Cardiac fibroblast (primary cell): ENCODE measurements at regions not wholly inside any gene's neighbourhood (a gene's known extent, or its start where the extent isn't known, plus 50 kb on each side); places are given as distances from the start of the nearest gene placed in this dataset.
"Not testable (repeated sequence)": the region's sequence is repeated elsewhere in the genome, so short reads cannot be mapped to it uniquely, and the experiment has no call there.

ENCODE experiments used
- DNase-seq, 2 donors: peaks; one replicate each; pipeline versions ENCODE4 v3.0.0 to v3.0.0-alpha.2; 2010; ENCODE audit warnings: low read depth in 2 of 2
- H3K4me3 ChIP-seq, 2 donors: replicated peaks in 1 of 2; 1 replicate in 1 of 2; 2 replicates in 1 of 2; pipeline ENCODE4 v1.5.1; 2011; ENCODE audit warnings: low read depth in 2 of 2, low read length in 2 of 2, mild to moderate bottlenecking in 2 of 2, moderate library complexity in 1 of 2
- CTCF ChIP-seq: IDR thresholded peaks from one replicate; pipeline ENCODE4 v1.5.1; 2011; ENCODE audit warnings: low read depth, mild to moderate bottlenecking, low read length, inconsistent platforms

- no peak for DNase-seq
- TF ChIP-seq CTCF: no peak
- no peak overlapping the region for H3K4me3 ChIP-seq
Observed at GRCh38 chr7:52616552-52616951, 418.9 kb upstream of the POM121L12 start.

DNA sequence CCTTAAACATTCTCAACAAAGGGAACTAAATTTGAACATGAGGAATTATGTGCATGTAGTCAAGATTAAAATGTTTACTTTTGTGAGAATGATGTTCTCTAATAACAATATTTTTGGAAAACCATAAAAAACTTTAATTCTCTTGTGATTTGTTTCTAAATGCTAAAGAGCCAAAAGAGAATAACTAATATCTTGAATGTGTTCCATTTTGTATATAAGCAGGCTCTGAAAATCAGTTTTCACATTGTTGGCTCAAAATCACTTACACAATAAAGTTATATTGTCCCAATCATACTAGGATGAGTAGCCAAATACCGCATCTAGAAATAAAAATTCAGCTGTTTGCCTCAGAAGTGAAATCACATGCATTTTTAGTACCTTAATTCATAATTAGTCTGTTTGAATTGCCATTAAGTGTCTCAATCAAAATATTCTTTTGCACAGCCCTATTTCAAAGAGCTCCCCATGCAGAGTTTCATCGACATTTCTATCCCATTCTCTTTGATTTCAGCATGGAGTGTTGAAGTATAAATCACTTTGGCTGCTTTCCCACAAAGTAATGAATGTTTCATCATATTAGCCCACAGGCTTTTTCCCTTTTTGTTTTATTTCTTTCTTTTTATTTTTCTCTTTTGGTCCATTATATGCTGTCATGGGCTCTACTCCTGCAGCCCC is 420.3 kb upstream of the POM121L12 start:
- H3K4me3 ChIP-seq: no peak overlapping the region
- DNase-seq: no peak
- TF ChIP-seq CTCF: no peak

DNA sequence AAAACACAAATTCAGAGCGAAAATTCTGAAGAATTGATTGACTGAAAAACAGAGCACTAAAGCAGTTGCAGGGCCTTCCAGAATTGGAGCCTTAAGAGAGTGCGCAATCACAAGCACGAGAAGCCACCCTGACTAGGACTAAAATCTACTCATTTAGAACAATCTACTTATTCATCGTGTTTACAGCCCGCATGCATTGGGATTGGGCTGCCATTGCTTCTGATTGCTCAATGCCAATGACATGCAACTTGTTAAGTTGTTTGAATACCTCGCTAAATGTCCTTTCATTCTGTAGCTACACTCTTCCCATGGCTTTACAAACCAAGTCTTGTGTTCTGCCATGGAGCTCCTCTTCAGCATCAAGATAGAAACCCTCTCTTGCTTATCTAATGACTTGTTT is 425.9 kb upstream of the POM121L12 start:
- H3K4me3 ChIP-seq: no peak overlapping the region
- no peak for TF ChIP-seq CTCF
- no peak for DNase-seq

DNA sequence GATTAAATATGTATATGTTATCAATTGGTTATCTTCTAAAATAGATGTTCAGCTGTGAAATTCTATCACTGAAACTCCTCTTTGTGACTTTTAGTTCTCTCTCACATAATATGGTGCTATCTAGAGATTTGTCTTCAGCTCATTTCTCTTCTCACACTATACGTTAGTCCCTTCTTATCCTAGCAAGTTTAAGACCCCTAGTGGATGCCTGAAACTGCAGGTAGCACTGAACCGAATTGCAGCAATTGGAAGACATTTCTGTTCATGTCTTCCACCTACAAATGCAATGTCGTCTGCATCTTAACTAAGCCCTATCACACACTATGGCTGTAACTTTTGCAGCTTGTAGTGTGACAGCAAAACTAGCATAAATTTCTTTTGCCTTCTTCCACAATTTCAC is 442.7 kb upstream of the POM121L12 start:
- DNase-seq: no peak
- TF ChIP-seq CTCF: no peak
- no peak overlapping the region for H3K4me3 ChIP-seq

GRCh38 chr7:52586704-52587103 is 448.7 kb upstream of the POM121L12 start:
- no peak overlapping the region for H3K4me3 ChIP-seq
- no peak for DNase-seq
- no peak for TF ChIP-seq CTCF

DNA sequence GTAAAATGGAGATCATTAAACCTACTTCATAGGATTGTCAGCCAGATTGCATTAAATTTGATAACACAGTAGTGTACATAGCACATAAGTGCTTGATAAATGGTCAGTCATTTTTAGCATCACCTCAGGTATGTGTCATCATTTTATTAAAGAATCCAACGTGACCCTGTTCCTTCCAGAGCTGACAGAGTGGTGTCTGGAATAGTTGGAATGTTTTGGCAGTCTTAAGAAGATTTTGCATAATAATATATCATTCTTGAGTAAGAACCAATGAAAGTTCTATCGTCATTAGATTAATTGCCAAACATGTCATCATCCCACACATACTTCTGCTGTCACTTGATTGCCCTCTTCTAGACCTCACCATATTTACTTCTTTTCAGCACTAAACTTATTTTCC is 451.4 kb upstream of the POM121L12 start:
- no peak for TF ChIP-seq CTCF
- no peak overlapping the region for H3K4me3 ChIP-seq
- no peak for DNase-seq

- DNase-seq, H3K4me3 ChIP-seq: not testable (repeated sequence)
Observed at GRCh38 chr7:52573141-52573540, 462.3 kb upstream of the POM121L12 start.
